Left colon (tissue), 2 donors: ENCODE measurements at regions not wholly inside any gene's neighbourhood (a gene's known extent, or its start where the extent isn't known, plus 50 kb on each side); places are given as distances from the start of the nearest gene placed in this dataset.
A peak's percentile ranks its signal among the peaks of the same experiment; 100 is the strongest.

Experiments used
- ATAC-seq: fragments of 200-7000 bp; cut with Tn5 transposase; one replicate; pipeline ENCODE4 v1.9.1; 2020; ENCODE audit warnings: mild to moderate bottlenecking, moderate library complexity
- DNase-seq, 2 donors: peaks; one replicate each; pipeline ENCODE4 v3.0.0-alpha.2; 2020
- intact Hi-C, 2 donors: fragments of 100-400 bp; cut with DNase I in 1 of 2; cut with micrococcal nuclease in 1 of 2; formaldehyde crosslinking; loops; one replicate each; pipeline versions ENCODE4 v1.11.2 to v1.14.0; 2022; cut with DNase I, micrococcal nuclease
- donor health status: DM: no; HTN: no; CAD: no.
- donor health status: DM: yes; HTN: yes; CAD: no.

DNA sequence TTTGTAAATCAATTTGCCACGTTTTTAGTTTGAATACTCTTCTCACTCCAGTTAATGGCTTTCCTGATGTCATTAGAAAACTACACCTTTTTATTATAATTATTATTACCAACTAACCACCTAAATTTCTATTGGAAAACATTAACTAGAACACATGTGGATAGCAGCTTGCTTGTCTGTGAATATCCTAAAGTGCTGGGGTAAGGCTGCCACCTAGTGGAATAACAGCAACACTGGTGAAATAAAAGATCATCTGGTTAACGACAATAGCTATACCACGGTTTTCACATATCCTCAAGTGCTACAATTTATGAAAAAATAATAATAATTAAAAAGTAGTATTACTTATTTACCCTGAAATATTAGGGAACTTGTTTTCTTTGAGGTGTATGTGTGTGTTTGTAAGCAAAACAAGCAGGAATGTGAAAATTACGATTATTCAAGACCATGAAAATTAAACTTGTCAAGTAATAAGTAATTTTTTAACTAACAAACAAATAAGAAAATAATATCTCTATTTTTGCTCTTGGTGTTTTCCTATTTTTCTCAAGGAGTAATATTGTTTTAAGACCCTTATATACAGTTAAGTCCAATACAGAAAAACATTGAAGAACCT, 130.1 kb upstream of the TECRL start:
- intact Hi-C loops = no loop called here
- DNase-seq (no peak), ATAC-seq (peak; percentile 45)

DNA sequence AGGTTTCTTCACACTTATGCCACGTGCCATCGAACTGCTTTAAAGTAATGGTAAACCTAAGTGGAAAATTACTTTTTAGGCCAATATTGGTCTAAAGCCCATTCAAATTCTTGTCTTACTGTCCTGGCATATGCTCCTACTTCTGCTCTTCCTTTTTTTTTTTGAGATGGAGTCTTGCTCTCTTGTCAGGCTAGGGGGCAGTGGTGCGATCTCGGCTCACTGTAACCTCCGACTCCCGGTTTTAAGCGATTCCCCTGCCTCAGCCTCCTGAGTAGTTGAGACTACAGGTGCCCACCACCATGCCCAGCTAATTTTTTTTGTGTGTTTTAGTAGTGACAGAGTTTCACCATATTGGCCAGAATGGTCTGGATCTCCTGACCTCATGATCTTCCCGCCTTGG, 129.0 kb upstream of the TECRL start:
- intact Hi-C loops = no loop called here
- DNase-seq (no peak), ATAC-seq (no peak)

DNA sequence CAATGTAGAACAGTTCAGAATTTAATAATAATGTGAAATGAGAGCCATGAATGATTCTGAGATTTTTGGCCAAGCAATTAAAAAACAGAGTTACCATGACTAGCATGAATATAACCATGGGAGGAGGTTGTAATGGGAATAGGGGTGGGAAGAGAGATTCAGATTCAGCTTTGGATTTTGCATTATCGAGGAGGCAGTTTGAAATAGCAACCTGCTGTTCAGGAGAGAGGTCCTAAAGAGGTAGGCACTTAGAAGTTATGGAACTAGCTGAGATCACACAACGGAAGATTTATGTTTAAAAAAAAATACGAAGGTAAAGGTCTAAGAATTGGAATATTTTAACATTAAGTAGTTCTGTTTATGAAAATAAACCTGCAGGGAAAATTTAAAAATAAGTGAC, 124.4 kb upstream of the TECRL start:
- intact Hi-C loops = loop anchor here in 1 of 2 donors (5.0 kb wide), 1 partner anchor 371 kb away; no protein-coding TSS in a partner anchor
- ATAC-seq (no peak), DNase-seq (no peak)

DNA sequence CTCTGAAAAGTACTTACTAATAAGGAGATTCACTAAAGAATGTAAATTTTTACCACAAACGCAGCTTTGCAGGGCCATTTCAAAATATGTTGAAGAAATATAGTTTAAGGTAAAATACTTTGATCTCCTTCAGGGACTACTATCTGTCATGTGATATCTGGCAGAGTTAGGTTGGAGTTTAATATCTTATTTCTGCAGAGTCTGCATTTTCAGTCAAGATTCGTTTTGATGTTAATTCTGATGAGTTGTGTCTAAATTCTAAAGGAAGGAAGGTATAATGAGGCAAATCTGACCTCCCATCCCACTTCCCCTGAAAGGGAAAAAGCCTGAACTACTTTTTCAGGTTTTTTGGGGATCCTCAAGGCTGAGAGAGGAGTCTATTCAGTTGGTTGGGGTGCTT, 123.9 kb upstream of the TECRL start:
- DNase-seq = no peak
- intact Hi-C loops = loop anchor here in 1 of 2 donors (5.0 kb wide), 1 partner anchor 371 kb away; no protein-coding TSS in a partner anchor
- ATAC-seq = no peak

DNA sequence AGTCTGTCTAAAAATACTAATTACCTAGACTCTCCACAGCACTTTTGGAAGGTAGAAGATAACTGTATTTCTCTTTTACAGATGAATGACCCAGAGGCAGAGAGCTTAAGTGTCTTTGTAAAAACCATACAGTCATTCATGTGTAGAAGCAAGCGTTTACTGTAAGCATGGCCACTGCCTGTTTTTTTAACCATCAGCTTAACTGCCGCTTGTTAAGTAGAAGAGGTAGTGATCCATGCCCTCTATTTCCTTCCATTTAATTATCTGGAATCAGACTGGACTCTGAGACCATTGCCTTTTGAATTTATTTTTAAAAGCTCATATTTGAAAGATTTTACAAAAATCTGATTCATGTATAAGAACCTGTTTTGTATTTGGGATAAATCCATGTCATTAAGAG, 111.2 kb upstream of the TECRL start:
- ATAC-seq = no peak
- no peak for DNase-seq
- intact Hi-C loops = no loop called here

DNA sequence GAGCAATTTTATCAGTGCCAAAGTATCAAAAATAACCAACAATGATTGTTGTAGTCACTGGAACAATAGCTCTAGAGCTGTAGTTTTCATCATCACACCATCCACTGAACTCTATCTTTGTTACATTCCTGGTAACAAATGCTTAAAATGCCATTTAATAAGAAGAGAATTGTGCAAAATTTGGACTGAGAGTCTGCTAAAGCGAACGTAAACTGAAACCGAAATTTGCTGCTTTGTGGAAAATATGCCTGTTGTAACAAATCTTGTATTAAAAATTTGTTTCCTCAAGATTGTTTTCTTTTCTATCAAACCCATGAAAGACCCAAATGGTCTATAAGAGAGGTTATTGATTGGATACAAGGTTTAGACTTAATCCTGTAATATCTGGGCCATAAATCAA, 109.3 kb upstream of the TECRL start:
- no peak for DNase-seq
- intact Hi-C loops = no loop called here
- ATAC-seq = no peak

DNA sequence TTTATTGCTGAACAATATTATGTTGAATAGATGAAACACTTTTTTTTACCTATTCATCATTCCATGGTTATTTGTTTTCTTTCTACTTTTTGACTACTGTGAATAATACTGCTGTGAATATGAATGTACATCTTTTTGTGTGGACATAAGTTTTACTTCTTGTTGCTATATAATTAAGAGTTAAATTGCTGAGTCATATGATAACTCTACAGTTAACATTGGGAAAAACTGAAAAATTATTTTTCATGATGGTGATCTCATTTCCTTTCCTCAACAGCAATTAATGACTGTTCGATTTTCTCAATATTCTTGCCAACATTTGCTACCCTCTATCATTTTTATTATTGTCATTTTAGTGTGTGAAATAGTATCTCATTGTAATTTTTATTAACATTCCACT, 106.9 kb upstream of the TECRL start:
- DNase-seq (no peak), ATAC-seq (no peak)
- intact Hi-C loops = no loop called here

DNA sequence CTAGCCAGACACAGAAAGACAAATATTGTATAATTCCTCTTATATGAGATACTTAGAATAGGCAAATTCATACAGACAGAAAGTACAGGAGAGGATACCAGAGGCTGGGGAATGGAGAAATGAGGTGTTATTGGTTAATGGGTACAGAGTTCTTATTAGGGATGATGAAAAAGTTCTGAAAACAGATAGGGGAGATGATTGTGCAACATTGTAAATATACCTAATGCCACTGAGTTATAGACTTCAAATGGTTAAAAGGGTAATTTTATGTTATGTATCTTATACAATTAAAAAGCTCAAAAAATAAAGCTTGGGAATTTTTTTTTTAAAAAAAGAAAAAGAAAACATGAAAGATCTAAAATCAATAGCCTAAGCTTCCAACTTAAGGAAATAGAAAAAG, 98.8 kb upstream of the TECRL start:
- ATAC-seq (no peak), DNase-seq (no peak)
- intact Hi-C loops = no loop called here

DNA sequence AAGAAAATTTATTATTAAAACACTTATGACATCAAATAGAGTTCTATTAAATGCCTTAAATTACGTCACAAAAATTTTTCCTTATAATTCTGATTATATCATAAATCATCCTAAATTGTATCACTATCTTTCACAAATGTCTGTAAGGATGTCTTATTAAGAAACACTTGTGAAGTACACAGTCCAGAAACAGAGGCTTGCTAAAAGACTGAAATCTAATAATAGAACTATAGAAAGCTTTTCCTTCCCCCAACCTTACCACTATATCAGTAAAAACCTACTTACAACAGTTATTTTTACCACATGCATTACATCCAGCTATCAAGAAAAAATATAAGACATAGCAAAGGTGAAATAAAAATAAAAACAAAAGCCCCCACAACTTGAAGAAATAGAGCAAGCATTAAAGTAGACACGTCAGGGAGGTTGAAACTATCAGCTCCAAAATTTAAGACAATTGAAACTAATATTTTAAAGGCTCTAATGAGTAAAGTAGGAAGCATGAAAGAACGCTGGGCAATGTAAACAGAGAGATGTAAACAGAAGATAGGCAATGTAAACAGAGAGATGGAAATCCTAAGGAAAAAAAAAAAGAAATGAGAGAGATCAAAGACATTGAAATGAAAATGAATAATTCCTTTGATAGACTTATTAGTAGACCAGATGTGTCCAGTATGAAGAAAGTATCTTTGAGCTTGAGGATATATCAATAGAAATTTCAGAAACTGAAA, 94.9 kb upstream of the TECRL start:
- ATAC-seq (no peak), DNase-seq (no peak)
- intact Hi-C loops = no loop called here

DNA sequence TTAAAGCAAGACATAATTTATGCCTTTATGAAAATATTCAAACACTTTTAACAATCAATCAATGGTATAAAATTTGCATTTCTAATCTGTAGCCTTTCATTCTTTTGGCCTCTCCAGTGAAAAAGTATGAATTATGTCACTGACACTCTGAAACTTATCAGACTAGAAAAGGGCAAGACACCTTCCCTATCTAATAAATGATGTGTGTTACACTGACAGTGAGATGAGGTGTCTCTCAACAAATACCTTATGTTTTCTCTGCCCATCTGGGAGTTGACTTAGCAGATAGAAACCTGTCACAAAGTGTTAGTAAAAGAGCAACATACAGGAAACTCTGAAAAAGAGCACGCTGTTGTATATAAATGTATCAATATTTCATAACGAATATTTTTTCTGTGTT, 94.2 kb upstream of the TECRL start:
- DNase-seq (no peak), ATAC-seq (no peak)
- intact Hi-C loops = no loop called here

DNA sequence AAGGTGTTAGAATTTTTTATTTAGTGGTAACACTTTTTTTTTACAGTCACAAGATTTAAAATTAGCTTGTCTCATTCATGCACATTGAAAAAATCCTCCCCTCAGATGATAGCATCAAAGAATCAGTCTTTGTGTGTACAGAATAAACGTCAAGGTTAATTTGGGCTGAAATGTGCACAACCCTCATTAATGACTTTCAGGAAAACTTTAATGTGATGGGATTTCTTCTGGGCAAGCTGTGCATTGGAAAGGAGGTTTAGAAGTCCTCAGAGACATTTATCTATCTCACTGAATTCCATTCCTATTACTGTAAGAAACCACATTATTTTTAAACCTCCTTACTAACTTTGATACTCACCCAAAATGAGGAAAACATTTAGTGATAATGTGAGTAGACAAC, 88.2 kb upstream of the TECRL start:
- intact Hi-C loops = no loop called here
- ATAC-seq = no peak

DNA sequence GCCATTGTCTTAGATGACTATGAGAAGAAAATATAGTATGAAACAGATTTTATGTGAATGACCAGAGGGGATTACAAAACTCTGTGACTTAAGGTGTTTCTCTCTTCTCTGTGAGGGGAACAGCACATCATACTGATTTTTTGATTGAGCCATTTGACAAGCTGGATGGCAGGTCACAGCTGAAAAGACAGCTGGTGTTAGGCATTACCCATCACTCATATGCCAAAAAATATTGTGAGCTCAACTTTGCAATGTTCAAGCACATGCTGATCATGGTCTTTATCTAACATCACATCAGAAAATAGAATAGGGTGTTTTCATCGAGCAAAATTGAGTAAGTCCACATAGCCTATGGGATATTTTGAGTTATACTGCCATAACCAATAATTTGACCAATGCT, 86.7 kb upstream of the TECRL start:
- no peak for ATAC-seq
- DNase-seq = no peak
- intact Hi-C loops = no loop called here

More for the DNA sequence above, 88.2 kb upstream of the TECRL start:
- no peak for DNase-seq

DNA sequence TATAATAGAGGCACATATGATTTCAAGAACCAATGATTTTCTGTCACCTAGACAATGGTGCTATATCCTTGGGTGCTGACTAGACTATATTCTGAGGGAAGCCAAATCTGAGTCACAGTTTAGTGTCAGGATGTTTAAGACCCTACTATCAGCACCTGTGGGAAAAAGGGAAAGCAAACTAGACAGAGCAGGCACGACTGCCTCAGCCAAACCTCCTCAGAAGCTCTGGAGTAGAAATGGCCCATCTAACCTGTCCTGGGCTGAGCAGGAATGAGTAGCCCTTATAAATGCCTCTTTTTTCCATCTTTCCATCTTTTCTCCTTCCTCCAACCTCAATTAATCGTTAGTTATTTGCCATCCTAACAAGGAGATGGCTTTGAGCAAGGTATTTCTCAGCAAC, 80.4 kb upstream of the TECRL start:
- ATAC-seq (no peak), DNase-seq (no peak)
- intact Hi-C loops = no loop called here

DNA sequence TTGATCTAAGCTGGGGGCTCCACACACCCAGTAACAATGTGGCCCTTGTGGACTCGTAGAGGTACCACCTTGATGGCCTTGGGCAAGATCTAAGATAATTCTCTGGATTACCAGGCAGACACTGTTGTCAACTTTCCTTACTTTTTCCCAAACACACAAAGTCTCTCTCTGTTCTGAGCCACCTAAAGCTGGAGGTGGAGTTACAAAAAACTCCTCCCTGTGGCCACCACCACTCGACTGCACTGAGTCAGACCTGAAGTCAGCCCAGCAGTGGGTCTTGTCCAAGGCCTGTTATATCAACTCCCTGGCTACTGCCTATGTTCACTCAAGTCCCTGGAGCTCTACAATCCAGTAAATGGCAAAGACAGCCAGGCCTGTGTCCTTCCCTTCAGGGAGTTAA, 70.1 kb upstream of the TECRL start:
- intact Hi-C loops = no loop called here
- DNase-seq (no peak), ATAC-seq (no peak)

DNA sequence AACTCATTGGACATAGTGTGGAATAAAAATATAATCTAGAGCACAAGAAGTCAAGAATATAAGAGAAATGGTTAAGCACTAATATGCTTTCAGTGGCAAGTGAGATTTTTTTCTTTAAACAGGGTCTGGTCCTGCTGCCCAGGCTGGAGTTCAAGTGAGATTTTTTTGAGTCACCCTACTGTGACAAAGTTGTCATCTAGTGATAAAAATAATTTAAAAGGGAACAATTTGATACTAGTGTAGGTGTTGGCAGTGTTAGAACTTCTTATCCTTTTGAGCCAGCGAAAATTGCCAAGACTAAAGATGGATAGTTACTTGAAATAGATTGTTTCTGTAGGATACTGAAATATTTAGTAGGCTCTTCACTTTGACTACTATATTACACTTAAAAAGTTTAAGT, 67.9 kb upstream of the TECRL start:
- intact Hi-C loops = no loop called here
- no peak for ATAC-seq
- no peak for DNase-seq

DNA sequence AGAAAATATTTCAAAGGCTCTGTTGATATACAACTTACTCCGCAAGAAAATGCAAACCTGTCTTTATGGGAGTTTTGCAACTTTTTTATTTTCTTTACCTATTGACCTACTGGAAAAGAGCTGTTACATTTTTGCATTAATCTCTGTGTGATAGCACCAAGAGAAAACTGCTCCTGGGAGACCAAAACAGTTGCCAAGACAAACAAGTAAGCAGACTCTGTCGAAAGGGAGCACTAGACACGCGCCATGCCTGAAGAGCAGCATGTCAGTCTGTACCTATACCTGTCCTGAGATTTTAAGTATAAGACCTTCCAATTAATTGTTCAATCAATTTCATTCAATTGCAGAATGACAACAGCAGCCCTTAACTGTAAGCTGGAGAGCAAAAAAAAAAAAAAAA, 56.0 kb upstream of the TECRL start:
- DNase-seq (no peak), ATAC-seq (no peak)
- intact Hi-C loops = no loop called here

DNA sequence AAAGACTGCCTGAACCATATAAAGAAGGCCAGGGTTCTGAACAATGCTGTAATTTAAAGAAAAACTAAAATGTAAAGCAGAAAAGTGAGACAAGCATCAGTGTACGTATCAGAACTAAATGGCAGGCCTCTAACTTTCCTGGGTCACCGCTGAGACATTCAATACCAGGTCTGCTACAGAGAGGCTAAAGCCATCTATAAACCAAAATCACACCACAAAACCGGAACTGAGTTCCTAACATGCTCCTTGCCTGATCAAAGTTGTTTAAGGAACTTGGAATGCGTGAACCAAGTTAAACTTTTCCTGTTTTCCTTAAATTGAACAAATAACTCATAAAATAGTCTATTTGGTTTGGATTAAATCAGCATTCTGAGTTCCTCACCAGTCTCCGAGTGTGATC, 55.3 kb upstream of the TECRL start:
- no peak for ATAC-seq

More for the DNA sequence above, 55.3 kb upstream of the TECRL start:
- DNase-seq = no peak
- intact Hi-C loops = no loop called here
